PC-3 (cell line): ENCODE measurements at regions not wholly inside any gene's neighbourhood (a gene's known extent, or its start where the extent isn't known, plus 50 kb on each side); places are given as distances from the start of the nearest gene placed in this dataset.

Experiments used
- ATAC-seq: fragments of 200-7000 bp; cut with Tn5 transposase; 2 replicates; pipeline ENCODE4 v1.9.1; 2020; ENCODE audit warnings: mild to moderate bottlenecking, moderate library complexity
- BruUV-seq: library from RNA; stranded (reverse); fragments of 400-500 nt; replicated peaks from 2 replicates; lab custom pipeline; 2021; lab: Mats Ljungman, UMichigan
- CTCF ChIA-PET: fragments of 300-600 bp; sonication (Branson Sonifier 250); formaldehyde crosslinking; loops from one replicate; lab custom pipeline; 2022; ENCODE audit warnings: antibody characterized with exemption; lab: Charles Lee
- POLR2A ChIA-PET: fragments of 300-600 bp; sonication (Branson Sonifier 250); formaldehyde crosslinking; loops from one replicate; lab custom pipeline; 2022; ENCODE audit warnings: antibody characterized with exemption; ENCODE audit not compliant: unreplicated experiment; lab: Charles Lee
- DNase-seq: peaks from one replicate; pipeline ENCODE4 v3.0.0-alpha.2; 2015
- H2AFZ ChIP-seq: fragments of 300-600 bp; sonication (generic); 2 replicates; pipeline ENCODE4 v1.6.0; 2016; ENCODE audit warnings: antibody characterized with exemption, low read length
- H3F3A ChIP-seq: fragments of 300-600 bp; sonication (generic); one replicate; pipeline ENCODE4 v1.6.0; 2017; ENCODE audit warnings: antibody characterized with exemption, low read length, control low read depth, mild to moderate bottlenecking; ENCODE audit not compliant: unreplicated experiment
- H3K27ac ChIP-seq: fragments of 300-600 bp; sonication (generic); 2 replicates; pipeline ENCODE4 v1.5.1; 2016; ENCODE audit warnings: mild to moderate bottlenecking, low read length
- H3K27me3 ChIP-seq: fragments of 300-600 bp; sonication (generic); 2 replicates; pipeline ENCODE4 v1.6.1; 2016; ENCODE audit warnings: low read length, mixed read lengths
- H3K36me3 ChIP-seq: fragments of 300-600 bp; sonication (generic); 2 replicates; pipeline ENCODE4 v1.6.1; 2016; ENCODE audit warnings: low read depth, mixed run types, low read length, mixed read lengths
- H3K4me1 ChIP-seq: fragments of 300-600 bp; sonication (generic); 2 replicates; pipeline ENCODE4 v1.5.1; 2016; ENCODE audit warnings: low read length; ENCODE audit not compliant: insufficient read depth
- H3K4me2 ChIP-seq: fragments of 300-600 bp; sonication (generic); 2 replicates; pipeline ENCODE4 v1.6.0; 2016; ENCODE audit warnings: low read length
- H3K4me3 ChIP-seq: fragments of 300-600 bp; sonication (generic); 2 replicates; pipeline ENCODE4 v1.5.1; 2016; ENCODE audit warnings: mild to moderate bottlenecking, low read length, mixed read lengths
- H3K79me2 ChIP-seq: fragments of 300-600 bp; sonication (generic); 2 replicates; pipeline ENCODE4 v1.6.1; 2017; ENCODE audit warnings: low read length, mixed read lengths
- H3K9ac ChIP-seq: fragments of 300-600 bp; sonication (generic); 2 replicates; pipeline ENCODE4 v1.6.0; 2016; ENCODE audit warnings: mild to moderate bottlenecking, low read length
- H3K9me2 ChIP-seq: fragments of 300-600 bp; sonication (generic); replicated peaks from 2 replicates; pipeline ENCODE4 v1.6.1; 2016; ENCODE audit warnings: mixed run types, low read length, mixed read lengths
- H3K9me3 ChIP-seq: fragments of 300-600 bp; sonication (generic); 2 replicates; pipeline ENCODE4 v1.6.1; 2016; ENCODE audit warnings: low read length, mixed read lengths
- H4K20me1 ChIP-seq: fragments of 300-600 bp; sonication (generic); 2 replicates; pipeline ENCODE4 v1.6.1; 2016; ENCODE audit warnings: low read length, mixed read lengths
- EZH2 ChIP-seq: fragments of 300-600 bp; sonication (generic); IDR thresholded peaks from one replicate; pipeline ENCODE4 v1.6.1; 2017; ENCODE audit warnings: antibody characterized with exemption, mild to moderate bottlenecking, low read length; ENCODE audit not compliant: unreplicated experiment
- EZH2phosphoT487 ChIP-seq: fragments of 300-600 bp; sonication (generic); IDR thresholded peaks from 2 replicates; pipeline ENCODE4 v1.6.1; 2018; ENCODE audit warnings: mild to moderate bottlenecking, antibody characterized with exemption, low read length, borderline replicate concordance
- intact Hi-C: fragments of 100-400 bp; cut with micrococcal nuclease; formaldehyde crosslinking; loops from 2 replicates; pipeline ENCODE4 v1.9.0; 2023
- TF ChIP-seq, protein P1 (sequence below): fragments of 300-600 bp; sonication (generic); conservative IDR thresholded peaks from 2 replicates; pipeline ENCODE4 v1.5.1; 2017; ENCODE audit warnings: antibody characterized with exemption, low read depth, mild to moderate bottlenecking, low read length

- Histone ChIP-seq H3F3A (no peaks in the 10 kb centered on the region), H3K27me3 (peaks cover 51% of the 10 kb centered on the region), H4K20me1 (no peaks in the 10 kb centered on the region), H3K36me3 (no peaks in the 10 kb centered on the region), H3K9ac (no peak overlapping the region), H2AFZ (no peak overlapping the region), H3K9me2 (no peaks in the 10 kb centered on the region), H3K27ac (no peak overlapping the region), H3K4me2 (no peak overlapping the region), H3K9me3 (no peaks in the 10 kb centered on the region), H3K79me2 (no peaks in the 10 kb centered on the region), H3K4me3 (no peak overlapping the region), H3K4me1 (no peaks in the 10 kb centered on the region)
- DNase-seq (no peak), ATAC-seq (no peak)
- BruUV-seq = no TSS peak
- ChIA-PET POLR2A (no interaction called here), CTCF (no interaction called here)
- TF ChIP-seq EZH2phosphoT487 (no peak), EZH2 (no peak)
- TF ChIP-seq, protein P1, sequence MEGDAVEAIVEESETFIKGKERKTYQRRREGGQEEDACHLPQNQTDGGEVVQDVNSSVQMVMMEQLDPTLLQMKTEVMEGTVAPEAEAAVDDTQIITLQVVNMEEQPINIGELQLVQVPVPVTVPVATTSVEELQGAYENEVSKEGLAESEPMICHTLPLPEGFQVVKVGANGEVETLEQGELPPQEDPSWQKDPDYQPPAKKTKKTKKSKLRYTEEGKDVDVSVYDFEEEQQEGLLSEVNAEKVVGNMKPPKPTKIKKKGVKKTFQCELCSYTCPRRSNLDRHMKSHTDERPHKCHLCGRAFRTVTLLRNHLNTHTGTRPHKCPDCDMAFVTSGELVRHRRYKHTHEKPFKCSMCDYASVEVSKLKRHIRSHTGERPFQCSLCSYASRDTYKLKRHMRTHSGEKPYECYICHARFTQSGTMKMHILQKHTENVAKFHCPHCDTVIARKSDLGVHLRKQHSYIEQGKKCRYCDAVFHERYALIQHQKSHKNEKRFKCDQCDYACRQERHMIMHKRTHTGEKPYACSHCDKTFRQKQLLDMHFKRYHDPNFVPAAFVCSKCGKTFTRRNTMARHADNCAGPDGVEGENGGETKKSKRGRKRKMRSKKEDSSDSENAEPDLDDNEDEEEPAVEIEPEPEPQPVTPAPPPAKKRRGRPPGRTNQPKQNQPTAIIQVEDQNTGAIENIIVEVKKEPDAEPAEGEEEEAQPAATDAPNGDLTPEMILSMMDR = no peak
- intact Hi-C loops = no loop called here
Observed at GRCh38 chr2:107312240-107312639, 426.3 kb upstream of the ST6GAL2 start.

DNA sequence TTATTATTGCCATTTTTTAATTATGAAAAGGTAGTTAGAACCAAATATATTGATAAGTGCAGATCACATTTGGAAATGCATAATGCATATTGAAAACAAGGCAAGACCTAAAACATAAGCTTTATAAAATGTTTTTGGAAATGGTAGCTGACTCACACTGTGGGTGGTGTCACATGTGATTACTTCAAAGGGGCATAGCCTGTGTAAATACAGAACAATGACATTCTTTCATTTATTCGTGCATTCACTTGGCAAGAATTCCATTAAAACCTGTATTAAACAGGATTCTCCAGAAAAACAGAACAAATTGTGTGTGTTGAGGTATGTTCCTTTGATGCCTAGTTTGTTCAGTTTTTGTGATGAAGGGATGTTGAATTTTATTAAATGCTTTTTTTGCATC, 427.3 kb upstream of the ST6GAL2 start:
- Histone ChIP-seq H3K36me3 (no peaks in the 10 kb centered on the region), H3K79me2 (no peaks in the 10 kb centered on the region), H3K4me2 (no peak overlapping the region), H3K9me3 (no peaks in the 10 kb centered on the region), H3K27me3 (peaks cover 43% of the 10 kb centered on the region), H3K9me2 (no peaks in the 10 kb centered on the region), H3K4me1 (no peaks in the 10 kb centered on the region), H3K4me3 (no peak overlapping the region), H2AFZ (no peak overlapping the region), H4K20me1 (no peaks in the 10 kb centered on the region), H3K27ac (no peak overlapping the region), H3F3A (no peaks in the 10 kb centered on the region), H3K9ac (no peak overlapping the region)
- no peak for TF ChIP-seq EZH2
- TF ChIP-seq EZH2phosphoT487 = no peak
- TF ChIP-seq, protein P1 = no peak
- ChIA-PET POLR2A (no interaction called here), CTCF (no interaction called here)
- intact Hi-C loops = no loop called here
- no TSS peak for BruUV-seq
- DNase-seq = peak; percentile 25
- ATAC-seq = no peak

DNA sequence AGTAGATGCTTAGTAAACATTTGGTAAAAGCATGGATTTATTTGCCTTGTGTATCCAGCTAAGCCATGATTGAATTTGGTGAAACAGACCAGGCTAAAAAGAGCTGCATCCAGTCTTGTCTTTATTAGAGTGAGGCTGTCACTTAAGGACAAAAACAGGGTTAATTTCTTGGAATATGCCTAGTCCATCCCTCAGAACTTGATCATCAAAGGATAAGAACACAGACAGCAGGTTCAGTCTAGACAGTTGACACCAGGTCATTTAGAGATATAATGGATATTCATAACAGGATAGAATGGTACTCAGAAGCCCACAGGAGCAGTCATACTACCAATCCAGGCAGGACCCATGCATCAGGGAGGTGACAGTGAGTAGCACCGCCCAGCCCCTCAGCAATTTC, 434.9 kb upstream of the ST6GAL2 start:
- Histone ChIP-seq H3K9me2 (no peaks in the 10 kb centered on the region), H3K27ac (no peak overlapping the region), H3K4me1 (no peaks in the 10 kb centered on the region), H3K4me2 (no peak overlapping the region), H3K9me3 (no peaks in the 10 kb centered on the region), H2AFZ (no peak overlapping the region), H3K4me3 (no peak overlapping the region), H3K79me2 (no peaks in the 10 kb centered on the region), H3F3A (no peaks in the 10 kb centered on the region), H4K20me1 (no peaks in the 10 kb centered on the region), H3K36me3 (no peaks in the 10 kb centered on the region), H3K27me3 (peaks cover 60% of the 10 kb centered on the region), H3K9ac (no peak overlapping the region)
- BruUV-seq = no TSS peak
- POLR2A ChIA-PET = no interaction called here
- CTCF ChIA-PET = no interaction called here
- TF ChIP-seq EZH2 (no peak), EZH2phosphoT487 (no peak)
- TF ChIP-seq, protein P1 = no peak
- intact Hi-C loops = no loop called here
- DNase-seq (no peak), ATAC-seq (no peak)
